EL (cell line): ENCODE measurements at regions not wholly inside any gene's neighbourhood (a gene's known extent, or its start where the extent isn't known, plus 50 kb on each side); places are given as distances from the start of the nearest gene placed in this dataset.
"Not testable (repeated sequence)": the region's sequence is repeated elsewhere in the genome, so short reads cannot be mapped to it uniquely, and the experiment has no call there.

Source experiments
- DNase-seq: peaks from one replicate; pipeline ENCODE4 v3.0.0-alpha.2; 2016

GRCh38 chr9:81741103-81741502 lies 51.8 kb upstream of the TLE1 start:
- no peak for DNase-seq

- DNase-seq, result no peak
Measured at GRCh38 chr9:81748091-81748490, 58.7 kb upstream of the TLE1 start.

- no peak for DNase-seq
Measured at GRCh38 chr9:81753436-81753835, 64.1 kb upstream of the TLE1 start.

- no peak for DNase-seq
Measured at GRCh38 chr9:81754245-81754644, 64.9 kb upstream of the TLE1 start.

DNA sequence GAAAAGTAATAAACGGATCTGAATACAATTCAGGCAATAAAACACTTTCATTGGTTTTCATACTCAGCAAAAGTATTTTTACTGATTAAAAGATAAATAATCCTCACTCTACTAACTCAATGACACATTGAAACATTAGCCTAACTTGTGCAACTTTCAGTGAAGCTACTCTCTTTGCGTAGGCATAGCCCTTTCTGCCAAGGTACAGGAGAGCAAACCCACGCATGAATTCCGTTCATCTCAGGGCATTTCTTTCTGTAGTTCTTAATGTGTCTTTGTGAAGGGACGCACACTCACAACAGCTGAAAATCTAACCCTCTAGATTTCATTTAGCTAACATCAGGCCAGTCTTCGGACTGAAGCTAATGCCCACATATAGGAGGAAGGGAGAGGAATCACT lies 66.4 kb upstream of the TLE1 start:
- DNase-seq, result no peak

DNA sequence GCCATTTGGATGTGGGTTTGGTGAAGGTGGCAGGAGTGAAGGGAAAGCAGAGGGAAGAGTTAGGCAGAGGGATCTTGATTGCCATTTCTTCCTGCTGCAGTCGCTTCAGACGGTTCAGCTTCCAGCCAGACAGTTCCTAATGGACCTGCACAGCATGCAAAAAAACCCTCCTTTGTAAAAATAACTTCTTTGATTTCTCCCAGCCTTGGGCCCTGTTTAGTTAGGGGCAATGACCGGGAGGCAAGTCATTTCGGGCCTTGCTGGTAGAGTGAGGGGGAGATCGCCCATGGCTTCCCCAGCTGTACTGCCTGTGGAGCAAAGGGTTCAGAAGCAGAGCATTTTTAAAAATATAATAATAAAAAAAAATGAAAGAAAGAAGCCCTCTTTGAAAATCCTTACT lies 67.2 kb upstream of the TLE1 start:
- no peak for DNase-seq

GRCh38 chr9:81758123-81758797 lies 68.9 kb upstream of the TLE1 start:
- DNase-seq, result no peak

- DNase-seq, result peak; percentile 88
Measured at GRCh38 chr9:81759680-81760215, 70.4 kb upstream of the TLE1 start.

- DNase-seq, result no peak
Measured at GRCh38 chr9:81767921-81768320, 78.6 kb upstream of the TLE1 start.

DNA sequence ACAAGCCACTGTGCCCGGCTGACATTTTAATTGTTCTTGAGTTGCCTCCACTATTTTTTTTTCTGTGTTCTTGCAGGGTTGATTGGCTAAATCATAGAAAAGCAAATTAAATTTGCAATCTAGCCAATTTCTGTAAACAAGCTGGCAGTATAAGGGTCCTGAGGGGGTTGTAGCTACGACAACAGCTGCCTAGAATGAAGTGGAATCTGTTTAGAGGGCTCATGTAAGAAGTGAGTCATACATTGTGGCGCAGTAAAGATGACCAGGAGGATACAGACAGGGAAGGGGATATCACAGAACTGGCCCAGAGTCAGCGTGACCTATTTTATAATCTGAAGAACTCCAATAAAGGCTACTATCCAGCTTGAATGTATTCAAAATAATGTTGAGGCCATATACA lies 82.2 kb upstream of the TLE1 start:
- DNase-seq, result peak; percentile 75

DNA sequence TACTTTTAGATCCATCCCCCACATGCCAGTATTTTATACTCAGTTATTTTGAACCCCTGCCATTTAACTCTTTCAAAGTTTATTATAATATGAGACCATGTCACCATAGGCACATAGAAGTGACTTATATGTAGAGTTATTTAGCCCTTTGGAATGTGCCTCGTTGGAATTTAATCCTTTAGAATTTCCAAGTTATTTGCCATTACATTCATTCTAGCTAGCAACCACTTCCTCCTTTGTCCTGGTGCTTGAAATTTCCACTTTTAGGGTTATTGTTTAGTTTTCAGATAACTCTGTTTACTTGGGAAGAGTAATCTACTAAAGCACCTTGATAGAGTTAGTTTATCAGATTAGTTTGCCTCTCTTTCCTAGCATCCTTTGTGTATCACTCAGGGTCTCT lies 82.8 kb upstream of the TLE1 start:
- peak; percentile 72 for DNase-seq

GRCh38 chr9:81776390-81776789 lies 87.0 kb upstream of the TLE1 start:
- no peak for DNase-seq

GRCh38 chr9:81776834-81777233 lies 87.5 kb upstream of the TLE1 start:
- DNase-seq, result no peak

- no peak for DNase-seq
Measured at GRCh38 chr9:81777482-81777881, 88.1 kb upstream of the TLE1 start.

DNA sequence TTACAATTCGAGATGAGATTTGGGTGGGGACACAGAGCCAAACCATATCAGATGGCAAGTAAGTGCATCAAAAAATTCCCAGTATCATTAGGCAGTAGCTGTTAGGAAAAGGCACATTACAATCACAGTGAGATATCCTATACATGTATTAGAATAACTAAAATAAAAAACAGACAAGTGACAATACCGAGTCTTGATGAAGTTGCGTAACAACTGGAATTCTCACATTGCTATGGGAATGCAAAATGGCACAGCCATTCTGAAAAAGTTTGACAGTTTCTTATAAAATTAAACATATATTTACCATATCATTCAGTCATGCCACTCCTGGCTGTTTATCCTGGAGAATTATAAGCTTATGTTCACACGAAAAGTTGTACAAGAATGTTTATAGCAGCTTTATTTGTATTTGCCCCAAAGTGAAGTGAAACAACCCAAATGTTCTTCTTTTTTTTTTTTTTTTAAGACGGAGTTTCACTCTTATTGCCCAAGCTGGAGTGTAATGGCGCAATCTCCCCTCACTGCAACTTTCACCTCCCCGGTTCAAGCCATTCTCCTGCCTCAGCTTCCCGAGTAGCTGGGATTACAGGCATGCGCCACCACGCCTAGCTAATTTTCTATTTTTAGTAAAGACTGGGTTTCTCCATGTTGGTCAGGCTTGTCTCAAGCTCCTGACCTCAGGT lies 93.1 kb upstream of the TLE1 start:
- DNase-seq, result no peak

- peak; percentile 96 for DNase-seq
Measured at GRCh38 chr9:81787747-81788632, 98.6 kb upstream of the TLE1 start.

DNA sequence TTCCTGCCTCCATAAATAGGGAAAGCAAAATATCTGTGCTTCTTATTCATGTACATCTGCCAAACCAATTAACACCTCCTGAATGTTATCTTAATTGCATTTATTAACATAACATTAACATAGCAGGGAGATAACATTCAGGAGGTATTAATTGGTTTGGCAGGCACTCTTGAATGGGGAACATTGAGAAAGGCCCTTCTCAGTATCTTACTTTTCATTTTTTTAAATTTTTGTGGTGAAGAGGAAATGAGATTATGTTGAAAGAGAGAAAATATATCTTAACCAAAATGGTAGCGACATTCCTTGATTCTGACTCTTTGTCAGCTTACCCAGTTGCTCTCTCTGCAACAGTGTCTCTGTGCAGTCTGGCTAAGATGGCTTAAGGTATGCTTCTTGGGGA lies 100.4 kb upstream of the TLE1 start:
- DNase-seq, result peak; percentile 26

DNA sequence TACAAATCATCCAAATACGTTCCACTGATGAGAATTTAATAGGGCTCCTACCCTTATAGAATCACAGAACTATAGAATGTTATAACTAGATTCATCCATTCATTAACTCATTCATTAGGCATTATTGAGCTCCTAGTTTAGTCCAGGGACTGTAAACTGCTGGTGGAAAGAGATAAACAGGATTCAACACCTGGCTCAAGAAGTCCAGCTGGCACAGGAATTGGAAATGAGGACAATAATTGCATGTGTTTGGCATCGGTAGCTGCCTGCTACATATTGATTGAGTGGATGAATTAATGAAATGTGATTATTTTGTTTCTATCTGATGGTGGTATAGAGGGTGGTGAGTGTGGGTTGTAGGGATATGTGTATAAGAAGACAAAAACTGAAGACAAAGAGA lies 100.8 kb upstream of the TLE1 start:
- no peak for DNase-seq

GRCh38 chr9:81791076-81791475 lies 101.7 kb upstream of the TLE1 start:
- no peak for DNase-seq

DNA sequence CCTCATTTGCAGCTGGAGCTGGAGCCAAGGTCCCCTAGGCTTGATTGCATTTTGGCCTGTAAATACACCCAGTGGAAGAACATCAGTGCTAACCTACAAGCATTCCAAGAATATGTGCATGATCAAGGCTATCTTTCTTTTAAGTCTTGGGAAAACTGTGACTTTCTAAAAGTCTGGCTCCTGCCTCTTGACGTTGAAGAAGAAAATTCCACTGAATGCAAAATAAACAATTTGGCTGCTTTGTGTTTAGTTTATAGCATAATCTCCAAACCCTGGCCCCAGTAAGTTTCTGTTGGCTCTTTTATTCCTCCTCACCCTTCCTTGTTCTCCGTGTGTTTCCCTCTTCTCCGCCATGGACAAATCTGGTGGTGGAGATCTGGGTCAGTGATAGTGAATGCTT lies 109.3 kb upstream of the TLE1 start:
- DNase-seq, result no peak

DNA sequence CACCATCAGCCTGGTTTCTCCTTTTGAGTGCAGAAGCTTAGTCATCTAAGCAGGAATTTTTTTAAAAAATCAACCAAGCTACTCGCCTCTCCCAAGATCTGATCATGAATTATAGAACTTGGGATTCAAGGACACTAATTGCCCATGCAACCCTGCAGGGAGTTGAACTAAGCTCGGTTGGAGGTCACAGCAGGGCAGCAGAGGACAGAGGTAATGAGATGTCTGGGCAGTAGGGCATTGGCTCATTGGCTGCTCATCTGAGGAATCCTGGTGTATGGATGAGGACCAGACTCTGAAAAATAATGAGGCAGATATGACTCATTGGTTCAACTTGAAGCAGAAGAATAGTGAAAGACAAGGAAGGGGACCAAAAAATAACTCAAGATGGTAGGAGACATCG lies 111.8 kb upstream of the TLE1 start:
- peak; percentile 74 for DNase-seq

DNA sequence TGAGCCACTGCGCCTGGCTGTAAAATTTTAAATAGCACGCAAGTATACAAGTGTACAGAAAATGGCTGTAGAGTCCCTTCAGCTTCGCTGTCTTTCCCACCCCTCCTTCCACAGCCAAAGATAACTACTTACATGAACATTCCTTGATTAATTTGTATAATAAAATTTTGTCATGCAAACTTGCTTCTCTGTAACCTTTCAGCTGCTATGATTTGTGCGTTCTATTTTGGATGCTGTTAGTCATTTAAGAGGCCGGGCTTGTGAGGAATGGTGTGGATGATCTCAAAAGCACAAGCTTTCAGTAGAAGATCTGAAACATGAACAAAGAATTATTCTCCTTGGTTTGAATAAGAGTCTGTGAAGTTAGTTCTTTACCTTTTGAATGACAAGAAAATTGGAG lies 115.0 kb upstream of the TLE1 start:
- DNase-seq, result peak; percentile 32

GRCh38 chr9:81811688-81812087 lies 116.5 kb upstream of the SPATA31D4 start:
- DNase-seq, result not testable (repeated sequence)

DNA sequence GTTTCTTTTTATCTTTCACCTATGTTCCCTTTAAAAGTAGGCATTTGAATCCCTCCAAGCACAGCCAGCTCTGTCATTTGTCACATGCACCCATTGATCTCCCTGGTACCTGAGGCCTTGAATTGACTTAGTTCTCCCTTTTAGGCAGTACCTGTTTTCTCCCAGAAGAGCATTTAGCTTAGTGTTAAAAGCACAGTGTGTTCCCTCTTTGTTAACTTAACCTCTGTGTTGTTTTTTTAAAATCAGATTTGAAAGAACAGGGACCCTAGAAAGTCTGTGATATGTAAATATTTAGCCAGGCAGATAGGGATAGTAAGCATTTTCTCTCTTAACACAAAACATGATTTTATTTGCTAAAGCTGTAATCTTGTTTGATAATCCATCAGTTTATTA lies 113.8 kb upstream of the SPATA31D4 start:
- no peak for DNase-seq
